ENCODE measurements at regions not wholly inside any gene's neighbourhood (a gene's known extent, or its start where the extent isn't known, plus 50 kb on each side); places are given as distances from the start of the nearest gene placed in this dataset.

- Histone ChIP-seq H3K27me3 (ENCODE audit: insufficient read depth, low read depth, severe bottlenecking) (no peaks in the 10 kb centered on the region), H3K27ac (no peak overlapping the region), H3K36me3 (no peaks in the 10 kb centered on the region), H3K4me3 (ENCODE audit: low read depth, low read length) (no peak overlapping the region), H3K9me3 (ENCODE audit: severe bottlenecking) (no peaks in the 10 kb centered on the region)
- DNase-seq, result no peak
- TF ChIP-seq CTCF (IDR thresholded peaks at IDR 0.05; ENCODE audit: low read depth, low read length), result no peak
Measured at GRCh38 chr2:162945785-162946184, 107.2 kb upstream of the KCNH7 start.

- TF ChIP-seq CTCF (IDR thresholded peaks at IDR 0.05; ENCODE audit: low read depth, low read length), result no peak
- H3K36me3 ChIP-seq, result no peaks in the 10 kb centered on the region
- no peaks in the 10 kb centered on the region for H3K27me3 ChIP-seq (ENCODE audit: insufficient read depth, low read depth, severe bottlenecking)
- no peak overlapping the region for H3K4me3 ChIP-seq (ENCODE audit: low read depth, low read length)
- no peaks in the 10 kb centered on the region for H3K9me3 ChIP-seq (ENCODE audit: severe bottlenecking)
- H3K27ac ChIP-seq, result no peak overlapping the region
- no peak for DNase-seq
Measured at GRCh38 chr2:162938387-162938786, 99.8 kb upstream of the KCNH7 start.

- Histone ChIP-seq H3K4me3 (ENCODE audit: low read depth, low read length) (no peak overlapping the region), H3K9me3 (ENCODE audit: severe bottlenecking) (no peaks in the 10 kb centered on the region), H3K36me3 (no peaks in the 10 kb centered on the region), H3K27ac (no peak overlapping the region), H3K27me3 (ENCODE audit: insufficient read depth, low read depth, severe bottlenecking) (no peaks in the 10 kb centered on the region)
- no peak for DNase-seq
- TF ChIP-seq CTCF (IDR thresholded peaks at IDR 0.05; ENCODE audit: low read depth, low read length), result no peak
Measured at GRCh38 chr2:162934191-162934590, 95.6 kb upstream of the KCNH7 start.

- Histone ChIP-seq H3K36me3 (no peaks in the 10 kb centered on the region), H3K4me3 (ENCODE audit: low read depth, low read length) (no peak overlapping the region), H3K27me3 (ENCODE audit: insufficient read depth, low read depth, severe bottlenecking) (no peaks in the 10 kb centered on the region), H3K27ac (no peak overlapping the region), H3K9me3 (ENCODE audit: severe bottlenecking) (no peaks in the 10 kb centered on the region)
- TF ChIP-seq CTCF (IDR thresholded peaks at IDR 0.05; ENCODE audit: low read depth, low read length), result no peak
- DNase-seq, result no peak
Measured at GRCh38 chr2:162932416-162932815, 93.8 kb upstream of the KCNH7 start.

GRCh38 chr2:162929571-162929970, 91.0 kb upstream of the KCNH7 start:
- no peak for TF ChIP-seq CTCF (IDR thresholded peaks at IDR 0.05; ENCODE audit: low read depth, low read length)
- no peak overlapping the region for H3K4me3 ChIP-seq (ENCODE audit: low read depth, low read length)
- no peaks in the 10 kb centered on the region for H3K9me3 ChIP-seq (ENCODE audit: severe bottlenecking)
- H3K27ac ChIP-seq, result no peak overlapping the region
- H3K27me3 ChIP-seq (ENCODE audit: insufficient read depth, low read depth, severe bottlenecking), result no peaks in the 10 kb centered on the region
- no peaks in the 10 kb centered on the region for H3K36me3 ChIP-seq
- DNase-seq, result peak; percentile 28

- no peak for DNase-seq
- H3K9me3 ChIP-seq (ENCODE audit: severe bottlenecking), result no peaks in the 10 kb centered on the region
- H3K27ac ChIP-seq, result no peak overlapping the region
- H3K4me3 ChIP-seq (ENCODE audit: low read depth, low read length), result no peak overlapping the region
- H3K36me3 ChIP-seq, result no peaks in the 10 kb centered on the region
- TF ChIP-seq CTCF (IDR thresholded peaks at IDR 0.05; ENCODE audit: low read depth, low read length), result no peak
- no peaks in the 10 kb centered on the region for H3K27me3 ChIP-seq (ENCODE audit: insufficient read depth, low read depth, severe bottlenecking)
Measured at GRCh38 chr2:162928356-162928755, 89.8 kb upstream of the KCNH7 start.
